ENCODE measurements at regions not wholly inside any gene's neighbourhood (a gene's known extent, or its start where the extent isn't known, plus 50 kb on each side); places are given as distances from the start of the nearest gene placed in this dataset.

GRCh38 chr5:63794979-63795378 is 167.3 kb downstream of the HTR1A start (continued):
- TF ChIP-seq, protein P1, sequence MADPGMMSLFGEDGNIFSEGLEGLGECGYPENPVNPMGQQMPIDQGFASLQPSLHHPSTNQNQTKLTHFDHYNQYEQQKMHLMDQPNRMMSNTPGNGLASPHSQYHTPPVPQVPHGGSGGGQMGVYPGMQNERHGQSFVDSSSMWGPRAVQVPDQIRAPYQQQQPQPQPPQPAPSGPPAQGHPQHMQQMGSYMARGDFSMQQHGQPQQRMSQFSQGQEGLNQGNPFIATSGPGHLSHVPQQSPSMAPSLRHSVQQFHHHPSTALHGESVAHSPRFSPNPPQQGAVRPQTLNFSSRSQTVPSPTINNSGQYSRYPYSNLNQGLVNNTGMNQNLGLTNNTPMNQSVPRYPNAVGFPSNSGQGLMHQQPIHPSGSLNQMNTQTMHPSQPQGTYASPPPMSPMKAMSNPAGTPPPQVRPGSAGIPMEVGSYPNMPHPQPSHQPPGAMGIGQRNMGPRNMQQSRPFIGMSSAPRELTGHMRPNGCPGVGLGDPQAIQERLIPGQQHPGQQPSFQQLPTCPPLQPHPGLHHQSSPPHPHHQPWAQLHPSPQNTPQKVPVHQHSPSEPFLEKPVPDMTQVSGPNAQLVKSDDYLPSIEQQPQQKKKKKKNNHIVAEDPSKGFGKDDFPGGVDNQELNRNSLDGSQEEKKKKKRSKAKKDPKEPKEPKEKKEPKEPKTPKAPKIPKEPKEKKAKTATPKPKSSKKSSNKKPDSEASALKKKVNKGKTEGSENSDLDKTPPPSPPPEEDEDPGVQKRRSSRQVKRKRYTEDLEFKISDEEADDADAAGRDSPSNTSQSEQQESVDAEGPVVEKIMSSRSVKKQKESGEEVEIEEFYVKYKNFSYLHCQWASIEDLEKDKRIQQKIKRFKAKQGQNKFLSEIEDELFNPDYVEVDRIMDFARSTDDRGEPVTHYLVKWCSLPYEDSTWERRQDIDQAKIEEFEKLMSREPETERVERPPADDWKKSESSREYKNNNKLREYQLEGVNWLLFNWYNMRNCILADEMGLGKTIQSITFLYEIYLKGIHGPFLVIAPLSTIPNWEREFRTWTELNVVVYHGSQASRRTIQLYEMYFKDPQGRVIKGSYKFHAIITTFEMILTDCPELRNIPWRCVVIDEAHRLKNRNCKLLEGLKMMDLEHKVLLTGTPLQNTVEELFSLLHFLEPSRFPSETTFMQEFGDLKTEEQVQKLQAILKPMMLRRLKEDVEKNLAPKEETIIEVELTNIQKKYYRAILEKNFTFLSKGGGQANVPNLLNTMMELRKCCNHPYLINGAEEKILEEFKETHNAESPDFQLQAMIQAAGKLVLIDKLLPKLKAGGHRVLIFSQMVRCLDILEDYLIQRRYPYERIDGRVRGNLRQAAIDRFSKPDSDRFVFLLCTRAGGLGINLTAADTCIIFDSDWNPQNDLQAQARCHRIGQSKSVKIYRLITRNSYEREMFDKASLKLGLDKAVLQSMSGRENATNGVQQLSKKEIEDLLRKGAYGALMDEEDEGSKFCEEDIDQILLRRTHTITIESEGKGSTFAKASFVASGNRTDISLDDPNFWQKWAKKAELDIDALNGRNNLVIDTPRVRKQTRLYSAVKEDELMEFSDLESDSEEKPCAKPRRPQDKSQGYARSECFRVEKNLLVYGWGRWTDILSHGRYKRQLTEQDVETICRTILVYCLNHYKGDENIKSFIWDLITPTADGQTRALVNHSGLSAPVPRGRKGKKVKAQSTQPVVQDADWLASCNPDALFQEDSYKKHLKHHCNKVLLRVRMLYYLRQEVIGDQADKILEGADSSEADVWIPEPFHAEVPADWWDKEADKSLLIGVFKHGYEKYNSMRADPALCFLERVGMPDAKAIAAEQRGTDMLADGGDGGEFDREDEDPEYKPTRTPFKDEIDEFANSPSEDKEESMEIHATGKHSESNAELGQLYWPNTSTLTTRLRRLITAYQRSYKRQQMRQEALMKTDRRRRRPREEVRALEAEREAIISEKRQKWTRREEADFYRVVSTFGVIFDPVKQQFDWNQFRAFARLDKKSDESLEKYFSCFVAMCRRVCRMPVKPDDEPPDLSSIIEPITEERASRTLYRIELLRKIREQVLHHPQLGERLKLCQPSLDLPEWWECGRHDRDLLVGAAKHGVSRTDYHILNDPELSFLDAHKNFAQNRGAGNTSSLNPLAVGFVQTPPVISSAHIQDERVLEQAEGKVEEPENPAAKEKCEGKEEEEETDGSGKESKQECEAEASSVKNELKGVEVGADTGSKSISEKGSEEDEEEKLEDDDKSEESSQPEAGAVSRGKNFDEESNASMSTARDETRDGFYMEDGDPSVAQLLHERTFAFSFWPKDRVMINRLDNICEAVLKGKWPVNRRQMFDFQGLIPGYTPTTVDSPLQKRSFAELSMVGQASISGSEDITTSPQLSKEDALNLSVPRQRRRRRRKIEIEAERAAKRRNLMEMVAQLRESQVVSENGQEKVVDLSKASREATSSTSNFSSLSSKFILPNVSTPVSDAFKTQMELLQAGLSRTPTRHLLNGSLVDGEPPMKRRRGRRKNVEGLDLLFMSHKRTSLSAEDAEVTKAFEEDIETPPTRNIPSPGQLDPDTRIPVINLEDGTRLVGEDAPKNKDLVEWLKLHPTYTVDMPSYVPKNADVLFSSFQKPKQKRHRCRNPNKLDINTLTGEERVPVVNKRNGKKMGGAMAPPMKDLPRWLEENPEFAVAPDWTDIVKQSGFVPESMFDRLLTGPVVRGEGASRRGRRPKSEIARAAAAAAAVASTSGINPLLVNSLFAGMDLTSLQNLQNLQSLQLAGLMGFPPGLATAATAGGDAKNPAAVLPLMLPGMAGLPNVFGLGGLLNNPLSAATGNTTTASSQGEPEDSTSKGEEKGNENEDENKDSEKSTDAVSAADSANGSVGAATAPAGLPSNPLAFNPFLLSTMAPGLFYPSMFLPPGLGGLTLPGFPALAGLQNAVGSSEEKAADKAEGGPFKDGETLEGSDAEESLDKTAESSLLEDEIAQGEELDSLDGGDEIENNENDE (IDR thresholded peaks at IDR 0.05; ENCODE audit: insufficient replicate concordance, low read length), result no peak
- TF ChIP-seq, protein P2, sequence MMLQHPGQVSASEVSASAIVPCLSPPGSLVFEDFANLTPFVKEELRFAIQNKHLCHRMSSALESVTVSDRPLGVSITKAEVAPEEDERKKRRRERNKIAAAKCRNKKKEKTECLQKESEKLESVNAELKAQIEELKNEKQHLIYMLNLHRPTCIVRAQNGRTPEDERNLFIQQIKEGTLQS (IDR thresholded peaks at IDR 0.05; ENCODE audit: insufficient read depth, low read depth, low read length), result no peak
- no peak for TF ChIP-seq SIRT6 (IDR thresholded peaks at IDR 0.05; ENCODE audit: low read length)
- no peak for TF ChIP-seq POLR2AphosphoS5 (IDR thresholded peaks at IDR 0.05; ENCODE audit: low read depth, low read length)
- TF ChIP-seq RAD21 (IDR thresholded peaks at IDR 0.05 in 1 of 2, conservative IDR thresholded peaks at IDR 0.05 in 1 of 2; ENCODE audit: low read depth in 2 of 2, low read length in 2 of 2), result no peak
- TF ChIP-seq CTBP2 (IDR thresholded peaks at IDR 0.05; ENCODE audit: borderline replicate concordance, insufficient read depth, insufficient read length, low read length), result no peak
- TF ChIP-seq EZH2 (IDR thresholded peaks at IDR 0.05; ENCODE audit: low read depth, low read length, severe bottlenecking), result no peak
- TF ChIP-seq NRF1 (IDR thresholded peaks at IDR 0.05; ENCODE audit: low read depth, low read length), result no peak
- TF ChIP-seq CBX5 (IDR thresholded peaks at IDR 0.05; ENCODE audit: low read depth, low read length), result no peak
- no peak for TF ChIP-seq GTF2F1 (IDR thresholded peaks at IDR 0.05; ENCODE audit: borderline replicate concordance, low read depth, low read length)
- no peak for TF ChIP-seq CBX8 (IDR thresholded peaks at IDR 0.05; ENCODE audit: borderline replicate concordance, low read depth, low read length)
- TF ChIP-seq SIX5 (IDR thresholded peaks at IDR 0.05; ENCODE audit: low read depth, low read length), result no peak

All from H1 (cell line).